ENCODE measurements at regions not wholly inside any gene's neighbourhood (a gene's known extent, or its start where the extent isn't known, plus 50 kb on each side); places are given as distances from the start of the nearest gene placed in this dataset.
"Not testable (repeated sequence)": the region's sequence is repeated elsewhere in the genome, so short reads cannot be mapped to it uniquely, and the experiment has no call there.

DNA sequence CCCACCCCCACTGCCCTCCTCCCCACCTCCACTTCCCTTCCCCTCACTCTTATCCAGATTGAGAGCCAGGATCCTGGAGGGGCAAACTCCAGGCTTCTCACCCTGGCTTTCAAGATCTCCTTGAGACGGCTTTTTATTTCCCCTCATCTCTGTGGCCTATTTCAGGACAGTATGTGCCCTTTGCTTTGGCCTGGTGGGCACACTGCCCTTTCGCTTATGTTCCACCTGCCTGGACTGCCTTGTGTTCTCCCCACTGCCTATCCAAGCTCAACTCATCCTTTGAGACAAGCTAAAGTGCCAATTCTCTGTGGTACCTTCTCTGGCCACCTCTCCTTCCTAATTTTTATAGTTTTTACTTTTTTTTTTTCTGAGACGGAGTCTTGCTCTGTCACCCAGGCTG is 95.9 kb upstream of the SEC22B start:
- not testable (repeated sequence) for H3K36me3 ChIP-seq (ENCODE audit: control insufficient read depth in 3 of 3, insufficient read depth in 2 of 3, low read depth in 1 of 3, low read length in 3 of 3); H3K27ac ChIP-seq (ENCODE audit: low read depth in 1 of 3, low read length in 2 of 3); FAIRE-seq; H3K4me1 ChIP-seq (ENCODE audit: control insufficient read depth in 3 of 3, insufficient read depth in 2 of 3, low read depth in 1 of 3, low read length in 2 of 3); H3K4me3 ChIP-seq (ENCODE audit: low read depth in 1 of 3, low read length in 3 of 3); H3K9me3 ChIP-seq (ENCODE audit: control insufficient read depth in 2 of 2, insufficient read depth in 1 of 2, low read depth in 1 of 2, low read length in 1 of 2); H3K27me3 ChIP-seq (ENCODE audit: control insufficient read depth in 3 of 3, insufficient read depth in 3 of 3, low read length in 3 of 3); DNase-seq
- no CpG with 5 or more reads among the region's 3 CpGs for WGBS, 3 donors

DNA sequence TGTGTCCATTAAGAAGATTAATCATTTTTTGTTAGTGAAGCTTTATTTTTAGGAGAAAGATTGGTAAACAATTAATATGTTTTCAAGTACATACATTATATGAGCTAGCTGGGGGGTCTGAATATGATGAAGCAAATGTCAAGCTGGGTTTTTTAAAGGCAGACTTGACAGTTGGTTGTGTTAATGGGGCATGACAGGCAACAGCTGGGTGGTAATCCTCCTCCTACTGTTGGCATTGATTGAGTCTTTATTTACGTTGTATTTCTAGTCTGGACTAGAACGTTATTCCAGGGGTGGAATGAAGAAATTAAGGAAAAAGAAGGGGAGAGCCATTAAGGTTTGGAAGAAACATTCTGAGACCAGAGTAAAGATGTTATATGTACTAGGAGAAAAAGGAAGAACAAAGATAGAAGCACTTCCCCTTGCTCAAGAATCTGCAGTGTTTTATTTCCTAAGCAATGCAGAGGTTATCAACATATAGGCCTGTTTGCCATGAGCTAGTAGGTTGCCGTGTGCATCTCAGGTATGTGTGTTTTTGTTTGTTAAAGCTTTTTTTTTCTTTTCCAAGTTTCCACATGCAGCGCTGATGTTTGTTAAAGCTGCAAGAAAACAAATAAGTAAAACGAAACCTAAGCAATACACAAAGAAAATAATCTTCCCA is 95.4 kb upstream of the SEC22B start:
- H3K4me3 ChIP-seq (ENCODE audit: low read depth in 1 of 3, low read length in 3 of 3); H3K27ac ChIP-seq (ENCODE audit: low read depth in 1 of 3, low read length in 2 of 3); H3K36me3 ChIP-seq (ENCODE audit: control insufficient read depth in 3 of 3, insufficient read depth in 2 of 3, low read depth in 1 of 3, low read length in 3 of 3); H3K4me1 ChIP-seq (ENCODE audit: control insufficient read depth in 3 of 3, insufficient read depth in 2 of 3, low read depth in 1 of 3, low read length in 2 of 3); H3K27me3 ChIP-seq (ENCODE audit: control insufficient read depth in 3 of 3, insufficient read depth in 3 of 3, low read length in 3 of 3); FAIRE-seq; H3K9me3 ChIP-seq (ENCODE audit: control insufficient read depth in 2 of 2, insufficient read depth in 1 of 2, low read depth in 1 of 2, low read length in 1 of 2); DNase-seq: not testable (repeated sequence)
- no CpG with 5 or more reads among the region's 5 CpGs for WGBS, 3 donors

DNA sequence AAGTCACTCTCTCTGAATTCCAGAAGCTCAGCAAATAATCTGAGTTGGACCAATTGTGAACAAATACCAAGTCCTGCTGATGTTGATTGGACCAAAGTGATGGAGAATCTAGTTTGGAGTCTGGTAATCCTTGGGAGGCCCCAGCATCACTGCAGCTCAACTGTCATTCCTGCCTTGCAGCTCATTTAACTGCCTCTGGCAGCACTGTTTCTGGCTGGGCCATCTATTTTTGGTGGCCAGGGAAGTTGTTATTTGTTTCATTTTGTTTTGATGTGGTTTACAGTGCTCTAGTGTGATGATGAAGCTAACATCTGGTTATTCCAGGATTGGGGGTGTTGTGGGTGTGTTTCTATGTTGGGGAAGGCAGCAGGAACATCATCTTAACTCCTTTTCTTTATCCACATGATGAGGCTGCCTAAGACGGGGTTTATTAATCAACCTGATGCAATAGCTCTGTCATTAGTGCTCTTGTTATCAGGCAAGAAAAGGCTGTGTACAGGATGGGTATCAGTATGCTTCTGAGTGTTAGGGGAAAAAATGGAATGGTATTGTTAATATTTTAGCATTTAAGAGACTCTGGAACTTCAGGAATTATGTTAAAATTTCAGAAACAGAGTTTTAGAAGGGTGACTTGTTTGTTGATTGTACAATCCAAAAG is 91.7 kb upstream of the SEC22B start:
- not testable (repeated sequence) for H3K9me3 ChIP-seq (ENCODE audit: control insufficient read depth in 2 of 2, insufficient read depth in 1 of 2, low read depth in 1 of 2, low read length in 1 of 2); H3K4me3 ChIP-seq (ENCODE audit: low read depth in 1 of 3, low read length in 3 of 3); H3K4me1 ChIP-seq (ENCODE audit: control insufficient read depth in 3 of 3, insufficient read depth in 2 of 3, low read depth in 1 of 3, low read length in 2 of 3); H3K27ac ChIP-seq (ENCODE audit: low read depth in 1 of 3, low read length in 2 of 3); H3K36me3 ChIP-seq (ENCODE audit: control insufficient read depth in 3 of 3, insufficient read depth in 2 of 3, low read depth in 1 of 3, low read length in 3 of 3); FAIRE-seq; DNase-seq; H3K27me3 ChIP-seq (ENCODE audit: control insufficient read depth in 3 of 3, insufficient read depth in 3 of 3, low read length in 3 of 3)
- WGBS, 3 donors: no CpG with 5 or more reads among the region's 1 CpG

DNA sequence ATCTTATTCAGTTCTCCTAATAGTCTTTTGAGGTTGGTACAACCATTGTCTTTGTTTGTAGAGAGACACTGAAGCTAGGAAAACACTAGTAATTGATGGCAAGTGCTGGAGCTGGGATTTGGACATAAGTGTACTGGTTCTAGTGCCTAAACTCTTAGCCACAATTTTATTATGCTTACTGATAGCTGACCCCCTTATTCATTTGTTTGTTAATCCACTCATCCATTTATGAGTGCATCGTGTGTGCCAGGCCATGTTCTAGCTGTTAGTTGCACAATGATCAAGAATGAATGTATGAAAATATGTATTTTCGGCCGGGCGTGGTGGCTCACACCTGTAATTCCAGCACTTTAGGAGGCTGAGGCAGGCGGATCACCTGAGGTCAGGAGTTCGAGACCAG is 88.2 kb upstream of the SEC22B start:
- DNase-seq; H3K9me3 ChIP-seq (ENCODE audit: control insufficient read depth in 2 of 2, insufficient read depth in 1 of 2, low read depth in 1 of 2, low read length in 1 of 2); H3K4me1 ChIP-seq (ENCODE audit: control insufficient read depth in 3 of 3, insufficient read depth in 2 of 3, low read depth in 1 of 3, low read length in 2 of 3); H3K27me3 ChIP-seq (ENCODE audit: control insufficient read depth in 3 of 3, insufficient read depth in 3 of 3, low read length in 3 of 3); H3K27ac ChIP-seq (ENCODE audit: low read depth in 1 of 3, low read length in 2 of 3); H3K4me3 ChIP-seq (ENCODE audit: low read depth in 1 of 3, low read length in 3 of 3); H3K36me3 ChIP-seq (ENCODE audit: control insufficient read depth in 3 of 3, insufficient read depth in 2 of 3, low read depth in 1 of 3, low read length in 3 of 3); FAIRE-seq: not testable (repeated sequence)
- WGBS, 3 donors: 95 to 100% methylated on average over 4 of the region's 6 CpGs; no CpG with 5 or more reads in 1 of the 3 donors

DNA sequence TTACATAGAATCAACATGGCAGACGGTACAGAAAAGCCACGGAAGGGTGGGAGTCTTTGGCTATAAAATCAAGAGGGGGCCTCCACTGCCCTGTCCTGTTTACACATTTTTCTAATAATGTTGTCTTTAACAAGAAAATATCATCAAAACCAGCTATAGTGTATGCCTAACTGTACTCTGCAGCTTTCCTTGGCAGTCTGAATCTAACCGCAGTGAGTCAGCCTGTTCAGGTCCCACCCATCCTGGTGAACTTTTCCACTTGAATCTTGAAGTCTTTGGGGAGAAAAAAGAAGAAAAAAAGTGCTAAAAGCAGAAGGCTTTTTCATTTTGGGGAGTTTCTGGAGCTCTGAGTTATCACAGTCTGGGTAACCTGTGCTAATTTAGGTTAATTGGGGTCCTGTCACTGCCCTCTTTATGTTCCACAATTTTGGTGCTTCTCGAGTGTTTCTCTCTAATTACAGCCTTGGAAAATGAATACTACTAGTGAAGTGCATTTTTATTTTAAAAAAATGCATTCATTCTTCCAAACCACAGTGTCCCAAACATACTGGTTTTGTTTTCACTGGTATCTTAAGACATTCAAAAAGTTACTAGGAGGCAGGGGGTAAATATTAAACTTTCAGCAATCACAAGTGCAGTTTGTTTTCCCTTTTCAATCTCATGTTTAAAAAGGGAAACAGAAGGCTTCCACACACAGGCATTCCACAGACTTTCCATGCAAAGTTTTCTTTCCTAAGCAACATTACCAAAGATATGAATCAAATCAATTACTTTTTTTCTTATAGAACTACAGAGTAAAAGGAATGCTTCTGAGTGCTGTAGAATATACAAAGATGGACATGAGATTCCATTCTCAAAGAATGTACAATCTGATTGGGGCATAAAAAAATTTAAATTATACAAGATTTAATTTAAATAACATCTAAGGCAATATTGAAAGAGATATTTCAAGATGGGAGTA is 86.8 kb upstream of the SEC22B start:
- H3K9me3 ChIP-seq (ENCODE audit: control insufficient read depth in 2 of 2, insufficient read depth in 1 of 2, low read depth in 1 of 2, low read length in 1 of 2); FAIRE-seq; DNase-seq; H3K36me3 ChIP-seq (ENCODE audit: control insufficient read depth in 3 of 3, insufficient read depth in 2 of 3, low read depth in 1 of 3, low read length in 3 of 3); H3K27ac ChIP-seq (ENCODE audit: low read depth in 1 of 3, low read length in 2 of 3); H3K4me3 ChIP-seq (ENCODE audit: low read depth in 1 of 3, low read length in 3 of 3); H3K4me1 ChIP-seq (ENCODE audit: control insufficient read depth in 3 of 3, insufficient read depth in 2 of 3, low read depth in 1 of 3, low read length in 2 of 3); H3K27me3 ChIP-seq (ENCODE audit: control insufficient read depth in 3 of 3, insufficient read depth in 3 of 3, low read length in 3 of 3): not testable (repeated sequence)
- WGBS, 3 donors: no CpG with 5 or more reads among the region's 4 CpGs

DNA sequence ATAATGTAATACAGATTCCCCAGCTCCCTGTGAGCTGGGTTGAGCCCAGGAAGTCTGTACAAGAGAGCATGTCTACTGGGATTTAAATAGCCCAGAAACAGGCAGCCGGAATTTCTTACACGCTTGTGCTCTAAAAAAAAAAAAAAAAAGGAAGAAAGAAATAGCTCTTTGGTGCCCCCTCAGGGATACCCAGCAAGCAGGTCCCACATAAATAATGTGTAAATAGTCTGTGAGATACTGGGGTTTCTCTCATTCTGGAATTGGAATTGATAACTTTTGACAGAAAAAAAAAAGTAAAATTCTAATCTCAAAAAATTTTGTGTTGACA is 81.4 kb upstream of the SEC22B start:
- H3K27ac ChIP-seq (ENCODE audit: low read depth in 1 of 3, low read length in 2 of 3); H3K36me3 ChIP-seq (ENCODE audit: control insufficient read depth in 3 of 3, insufficient read depth in 2 of 3, low read depth in 1 of 3, low read length in 3 of 3); H3K4me1 ChIP-seq (ENCODE audit: control insufficient read depth in 3 of 3, insufficient read depth in 2 of 3, low read depth in 1 of 3, low read length in 2 of 3); FAIRE-seq; DNase-seq; H3K4me3 ChIP-seq (ENCODE audit: low read depth in 1 of 3, low read length in 3 of 3); H3K9me3 ChIP-seq (ENCODE audit: control insufficient read depth in 2 of 2, insufficient read depth in 1 of 2, low read depth in 1 of 2, low read length in 1 of 2); H3K27me3 ChIP-seq (ENCODE audit: control insufficient read depth in 3 of 3, insufficient read depth in 3 of 3, low read length in 3 of 3): not testable (repeated sequence)
- 12 to 25% (median 17%) methylated on average over 1 to 2 of the region's 2 CpGs for WGBS, 3 donors

DNA sequence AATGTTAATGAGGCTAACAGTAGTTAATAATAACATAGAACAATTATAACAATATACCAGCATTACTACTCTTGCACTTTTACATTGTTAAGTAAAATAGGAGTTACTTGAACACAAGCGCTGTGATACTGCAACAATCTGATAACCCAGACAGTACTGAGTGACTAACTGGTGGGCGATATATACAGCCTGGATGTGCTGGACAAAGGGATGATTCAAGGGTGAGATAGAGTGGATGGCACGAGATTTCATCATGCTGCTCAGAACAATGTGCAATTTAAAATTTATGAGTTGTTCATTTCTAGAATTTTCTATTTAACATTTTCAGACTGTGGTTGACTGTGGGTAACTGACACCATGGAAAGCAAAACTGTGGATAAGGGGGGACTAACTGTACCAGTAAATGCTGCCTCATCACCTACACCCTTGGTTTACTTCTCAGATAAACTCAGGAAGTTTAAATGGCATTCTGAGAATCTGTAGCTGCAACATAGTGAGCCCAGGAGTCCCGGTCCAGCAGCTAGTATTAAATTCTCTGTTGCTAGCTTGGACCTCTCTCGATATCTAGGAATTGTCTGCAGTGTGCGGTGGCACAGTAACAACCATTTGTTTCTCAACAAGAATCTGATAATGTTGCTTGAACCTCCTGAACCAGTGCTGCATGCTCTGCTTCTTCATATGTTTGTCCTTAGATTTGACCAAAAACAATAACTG is 80.9 kb upstream of the SEC22B start:
- not testable (repeated sequence) for H3K4me1 ChIP-seq (ENCODE audit: control insufficient read depth in 3 of 3, insufficient read depth in 2 of 3, low read depth in 1 of 3, low read length in 2 of 3); H3K27me3 ChIP-seq (ENCODE audit: control insufficient read depth in 3 of 3, insufficient read depth in 3 of 3, low read length in 3 of 3); H3K4me3 ChIP-seq (ENCODE audit: low read depth in 1 of 3, low read length in 3 of 3); DNase-seq; H3K36me3 ChIP-seq (ENCODE audit: control insufficient read depth in 3 of 3, insufficient read depth in 2 of 3, low read depth in 1 of 3, low read length in 3 of 3); FAIRE-seq; H3K9me3 ChIP-seq (ENCODE audit: control insufficient read depth in 2 of 2, insufficient read depth in 1 of 2, low read depth in 1 of 2, low read length in 1 of 2); H3K27ac ChIP-seq (ENCODE audit: low read depth in 1 of 3, low read length in 2 of 3)
- no CpG with 5 or more reads among the region's 6 CpGs for WGBS, 3 donors

DNA sequence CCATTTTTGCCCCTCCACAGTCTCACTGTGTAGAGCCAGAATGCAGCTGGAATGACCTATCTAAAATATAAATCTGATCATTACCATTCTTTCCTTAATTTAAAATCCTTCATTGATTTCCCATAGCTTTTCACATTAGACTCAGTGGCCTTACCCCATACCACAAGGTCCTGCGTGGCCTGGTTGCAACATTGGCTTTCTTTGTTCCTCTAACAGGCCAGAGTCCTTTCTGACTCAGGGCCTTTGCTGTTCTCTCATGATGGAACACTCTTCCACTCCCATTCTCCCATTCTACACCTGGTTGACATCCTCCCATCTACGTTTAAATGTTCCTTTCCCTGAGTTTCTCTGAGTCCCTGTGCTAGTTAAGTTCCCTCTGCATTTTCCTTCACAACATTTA is 74.4 kb upstream of the SEC22B start:
- H3K4me3 ChIP-seq (ENCODE audit: low read depth in 1 of 3, low read length in 3 of 3); DNase-seq; H3K27me3 ChIP-seq (ENCODE audit: control insufficient read depth in 3 of 3, insufficient read depth in 3 of 3, low read length in 3 of 3); H3K4me1 ChIP-seq (ENCODE audit: control insufficient read depth in 3 of 3, insufficient read depth in 2 of 3, low read depth in 1 of 3, low read length in 2 of 3); H3K9me3 ChIP-seq (ENCODE audit: control insufficient read depth in 2 of 2, insufficient read depth in 1 of 2, low read depth in 1 of 2, low read length in 1 of 2); FAIRE-seq; H3K27ac ChIP-seq (ENCODE audit: low read depth in 1 of 3, low read length in 2 of 3); H3K36me3 ChIP-seq (ENCODE audit: control insufficient read depth in 3 of 3, insufficient read depth in 2 of 3, low read depth in 1 of 3, low read length in 3 of 3): not testable (repeated sequence)
- no CpG with 5 or more reads among the region's 2 CpGs for WGBS, 3 donors
